NOMO-1 (cell line): ENCODE measurements at regions not wholly inside any gene's neighbourhood (a gene's known extent, or its start where the extent isn't known, plus 50 kb on each side); places are given as distances from the start of the nearest gene placed in this dataset.

Experiments
- DNase-seq, 2 experiments: peaks; one replicate each; lab custom pipeline; 2025; ENCODE audit not compliant: unreplicated experiment in 2 of 2; lab: John Stamatoyannopoulos, UW

DNA sequence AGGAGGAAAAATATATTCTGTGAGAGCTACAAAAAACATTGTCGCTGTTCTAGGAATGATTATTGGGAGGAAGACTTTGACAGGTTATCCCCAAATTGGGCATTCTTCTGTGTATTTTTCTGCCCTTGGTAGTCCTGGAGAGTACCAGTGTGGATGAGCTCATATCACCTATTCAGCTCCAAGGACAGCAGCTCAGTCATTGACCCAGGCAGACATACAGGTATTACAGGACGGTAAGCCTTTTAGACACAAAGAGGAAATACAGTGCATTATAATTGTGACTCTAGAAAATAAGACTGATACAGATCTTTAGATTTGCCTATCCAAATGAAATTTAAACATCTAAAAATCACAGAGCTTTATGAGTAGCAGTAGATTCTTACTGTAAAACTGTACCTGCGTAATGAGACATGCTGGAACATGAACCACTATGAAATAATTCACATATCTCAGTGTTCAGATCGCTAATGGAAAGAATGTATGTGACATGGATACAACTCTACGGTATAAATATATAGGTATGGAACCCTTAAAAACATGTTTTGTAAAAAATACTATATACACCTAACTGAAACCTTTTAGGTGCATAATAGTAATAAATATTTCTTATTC lies 56.0 kb downstream of the PLK2 start:
- no peak for DNase-seq

DNA sequence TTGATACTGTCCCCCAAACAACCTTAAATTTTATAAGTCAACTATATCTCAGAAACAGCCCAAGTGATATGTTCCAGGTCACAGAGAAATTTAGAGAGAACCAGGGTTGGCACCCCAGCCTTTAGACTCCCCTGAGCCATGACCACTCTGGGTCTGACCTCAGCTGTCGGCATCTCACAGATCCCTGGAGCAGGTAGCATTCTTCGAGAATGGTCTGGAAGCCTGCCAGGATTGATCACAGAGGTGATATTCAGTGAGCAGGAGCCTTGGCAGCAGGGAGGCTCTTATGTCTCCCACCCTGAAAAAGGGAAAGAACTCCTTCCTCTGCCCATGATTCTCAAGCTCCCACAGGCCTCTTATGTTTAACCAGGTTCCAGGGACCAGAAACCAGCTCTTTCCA lies 58.2 kb downstream of the PLK2 start:
- DNase-seq, result no peak

DNA sequence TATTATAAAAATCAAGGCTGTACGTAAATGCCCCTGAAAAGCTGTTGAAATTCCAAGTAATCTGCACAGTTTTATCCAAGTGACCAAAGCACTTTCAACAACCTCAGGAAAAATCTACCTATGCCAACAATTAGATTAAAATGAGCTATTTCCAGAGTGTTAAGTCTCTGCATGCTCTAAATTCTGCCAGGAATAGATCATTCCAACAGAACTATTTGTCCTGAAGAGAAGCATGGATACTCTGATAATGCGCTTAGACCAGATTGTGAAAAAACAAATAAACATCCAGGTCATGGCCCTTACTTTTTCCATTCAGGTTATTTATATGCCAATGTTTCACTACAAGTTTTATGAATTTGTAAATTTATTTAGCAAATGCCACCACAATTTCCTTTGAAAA lies 59.1 kb downstream of the PLK2 start:
- DNase-seq, result no peak

DNA sequence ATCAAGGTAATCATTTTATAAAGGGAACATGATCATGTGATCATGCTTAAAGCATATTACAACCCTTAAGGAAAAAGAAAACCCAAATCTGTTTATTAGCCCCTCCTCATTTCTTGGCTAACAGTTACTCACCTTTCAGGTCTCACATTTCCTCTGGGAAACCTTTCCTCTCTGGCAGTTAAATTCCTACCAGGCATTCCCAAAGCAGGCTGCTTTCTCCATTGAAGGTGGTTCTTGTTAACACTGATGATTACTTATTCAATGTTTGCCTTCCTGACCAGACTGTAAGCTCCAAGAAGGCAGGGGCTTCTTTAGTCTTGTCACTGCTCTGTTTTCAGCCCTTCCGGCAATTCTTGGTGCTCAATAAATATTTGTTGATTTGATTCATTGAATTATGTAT lies 59.9 kb downstream of the PLK2 start:
- DNase-seq, result no peak

DNA sequence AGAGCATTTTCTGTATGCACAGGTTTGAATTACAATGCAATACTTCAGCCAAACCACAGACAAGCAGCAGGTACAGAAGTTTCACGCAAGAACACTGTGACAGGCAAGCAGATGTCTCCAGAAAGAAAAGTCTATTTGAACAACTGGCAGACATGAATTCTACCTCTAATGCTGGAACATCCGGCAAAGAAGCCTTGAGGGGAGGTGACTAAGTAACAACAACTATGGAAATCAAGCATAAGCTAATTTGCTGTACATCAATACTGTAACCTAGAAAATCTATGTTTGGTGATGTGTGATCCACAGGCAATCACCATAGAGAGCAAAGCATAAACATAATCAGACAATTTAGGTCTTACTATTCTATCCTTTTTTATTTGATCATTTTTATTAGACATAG lies 65.5 kb downstream of the PLK2 start:
- DNase-seq, result no peak

DNA sequence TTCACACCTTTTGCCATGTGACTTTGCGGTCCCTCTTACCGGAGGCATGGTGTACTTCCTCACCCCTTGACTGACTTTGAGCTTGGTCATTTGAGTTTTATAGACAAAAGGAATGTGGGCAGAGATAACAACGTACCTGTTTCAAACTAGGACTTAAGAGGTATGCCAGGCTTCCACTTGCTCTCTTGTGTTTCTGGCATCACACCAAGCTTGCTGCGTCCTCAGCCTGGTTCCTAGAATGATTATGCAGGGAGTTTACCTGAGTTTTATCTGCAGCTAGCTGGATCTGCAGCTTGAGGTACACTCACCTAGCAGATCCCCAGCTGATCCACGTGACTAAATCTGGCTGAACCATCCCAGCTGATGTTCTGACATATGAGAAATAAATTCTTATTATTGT lies 66.2 kb downstream of the PLK2 start:
- DNase-seq, result no peak

DNA sequence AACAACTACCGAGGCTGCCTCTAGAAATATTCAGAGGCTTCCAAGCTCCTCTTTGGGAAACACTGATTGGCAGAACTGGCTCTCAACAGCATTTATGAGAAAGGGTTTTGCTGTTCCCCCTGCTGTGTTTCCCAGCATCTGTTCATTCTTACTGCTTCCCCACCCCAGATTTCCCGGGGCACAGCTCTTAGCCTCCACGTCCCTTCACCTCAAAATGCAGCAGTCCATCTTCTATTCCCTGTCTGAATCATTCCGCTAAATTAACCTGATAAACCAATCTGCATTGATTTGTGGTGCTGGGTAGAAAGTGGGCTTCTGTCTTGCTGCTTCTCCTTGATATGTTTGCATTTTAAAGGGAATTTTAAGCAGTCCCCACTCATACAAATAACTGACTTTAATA lies 67.4 kb downstream of the PLK2 start:
- DNase-seq, result no peak

DNA sequence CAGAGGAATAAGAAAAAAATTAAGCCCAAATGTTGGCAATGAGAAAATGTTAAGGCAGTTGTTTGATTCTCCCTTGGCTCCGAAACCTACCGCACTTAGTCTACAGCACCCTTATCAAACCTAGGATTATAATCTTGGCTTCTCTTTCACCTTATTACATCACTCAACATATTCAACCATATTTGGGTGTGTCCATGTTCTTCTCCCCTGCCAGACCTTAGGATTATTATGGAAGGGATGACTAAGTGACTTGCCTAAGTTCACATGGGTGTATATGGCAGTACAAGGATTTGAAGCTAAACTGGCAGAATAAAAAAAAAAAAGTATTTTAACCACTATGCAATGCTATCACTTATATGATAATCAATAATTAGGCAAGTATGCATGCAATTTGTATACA lies 76.4 kb downstream of the PLK2 start:
- DNase-seq, result no peak

DNA sequence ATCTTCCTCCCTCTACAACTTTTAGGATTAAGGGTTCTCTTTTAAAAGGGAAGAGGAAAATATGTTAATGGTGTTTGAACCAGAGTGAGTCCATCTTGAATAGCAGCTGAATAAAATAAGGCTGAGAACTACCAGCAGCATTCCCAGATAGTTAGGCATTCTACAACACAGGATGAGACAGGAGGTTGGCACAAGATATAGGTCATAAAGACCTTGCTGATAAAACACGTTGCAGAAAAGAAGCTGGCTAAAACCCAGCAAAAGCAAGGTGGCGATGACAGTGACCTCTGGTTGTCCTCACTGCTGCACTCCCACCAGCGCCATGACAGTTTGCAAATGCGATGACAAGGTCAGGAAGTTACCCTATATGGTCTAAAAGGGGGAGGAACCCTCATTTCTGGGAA lies 77.8 kb downstream of the PLK2 start:
- no peak for DNase-seq

DNA sequence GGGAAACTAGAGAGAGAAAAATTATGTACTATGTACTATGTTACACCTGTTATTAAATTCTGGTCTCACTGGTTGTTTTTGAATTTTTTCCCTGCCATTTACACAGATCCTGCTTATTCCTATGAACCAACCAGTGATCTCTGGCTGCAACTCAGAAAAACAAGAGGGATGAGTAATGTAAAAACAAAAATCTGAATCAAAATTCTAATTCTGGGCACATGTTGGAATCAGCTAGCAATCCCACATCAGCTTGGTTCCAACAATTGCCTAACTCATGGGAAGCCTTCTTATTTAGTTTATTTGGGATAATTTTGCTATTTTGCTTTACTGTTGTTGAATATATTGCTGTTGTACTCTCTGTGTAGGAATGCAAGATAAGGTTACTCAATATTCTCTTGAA lies 78.3 kb downstream of the PLK2 start:
- DNase-seq, result no peak

DNA sequence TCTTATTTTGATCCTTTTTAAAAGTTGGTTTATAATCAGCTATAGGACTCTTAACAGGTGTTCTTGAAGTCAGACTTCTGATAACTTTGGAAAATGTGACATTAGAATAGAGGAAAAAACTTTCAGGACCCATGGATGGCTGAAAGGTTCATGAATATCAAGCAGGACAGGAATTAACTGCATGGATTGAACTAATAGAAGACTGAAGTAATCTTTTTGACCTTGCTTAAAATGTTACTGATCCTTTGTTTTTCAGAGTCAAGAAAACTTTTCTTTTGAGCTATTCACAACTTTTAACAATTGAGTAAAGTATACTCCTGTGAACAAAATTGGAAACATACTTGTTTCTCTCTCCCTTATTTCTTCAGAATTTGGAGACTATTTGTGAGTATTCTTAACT lies 79.2 kb downstream of the PLK2 start:
- DNase-seq, result no peak

DNA sequence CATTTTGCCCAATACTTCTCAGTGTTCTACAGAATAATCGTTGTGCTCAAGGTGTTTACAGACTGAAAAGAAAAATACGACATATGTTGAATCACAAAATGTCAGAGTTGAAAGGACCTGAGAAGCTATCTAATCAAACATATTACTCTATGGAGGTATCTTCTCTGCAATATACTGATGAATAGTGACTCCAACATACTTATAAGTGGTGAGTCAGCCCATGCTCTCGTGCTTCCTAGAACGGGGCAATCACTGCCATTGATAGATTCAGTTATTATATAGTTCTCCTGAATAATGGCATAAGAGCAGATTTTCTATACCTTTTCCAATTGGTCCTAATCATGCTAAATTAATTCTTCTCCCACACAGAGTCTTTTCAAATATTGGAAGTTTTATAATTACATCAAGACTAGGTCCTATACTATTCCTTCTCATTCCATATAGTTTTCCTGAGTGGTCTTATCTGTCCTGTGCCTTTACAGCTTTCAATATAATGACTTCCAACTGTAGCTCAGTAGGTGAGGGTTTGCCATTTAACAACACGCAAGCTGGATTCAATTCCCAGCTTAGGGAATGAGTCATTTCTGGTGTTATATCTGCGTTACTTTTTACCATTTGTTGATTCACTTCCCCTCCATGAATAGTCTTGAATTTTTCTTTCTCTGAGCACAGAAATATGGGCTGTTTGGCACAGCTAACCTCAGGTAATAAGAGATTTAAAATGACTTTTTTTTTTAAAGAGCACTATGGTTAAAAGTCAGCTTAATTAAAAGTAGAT lies 81.1 kb downstream of the PLK2 start:
- DNase-seq, result no peak

DNA sequence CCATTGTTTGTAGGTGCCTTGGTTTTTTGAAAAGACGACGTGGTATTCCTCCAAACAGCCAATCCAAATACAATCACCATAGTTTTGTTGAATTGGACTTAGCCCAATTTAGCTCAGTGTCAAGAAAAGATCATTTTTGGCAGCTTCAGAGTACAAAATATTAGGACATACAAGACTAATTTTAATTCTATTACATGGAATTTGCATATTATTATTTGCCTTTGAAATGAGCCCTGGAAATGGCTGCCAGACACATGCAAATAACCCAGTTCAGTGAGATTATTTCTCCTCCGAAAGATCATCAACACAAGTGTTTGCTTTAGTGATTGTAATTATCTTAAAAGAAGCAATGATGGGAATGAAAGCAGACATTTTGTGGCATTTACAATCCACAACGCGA lies 89.3 kb downstream of the PLK2 start:
- no peak for DNase-seq

DNA sequence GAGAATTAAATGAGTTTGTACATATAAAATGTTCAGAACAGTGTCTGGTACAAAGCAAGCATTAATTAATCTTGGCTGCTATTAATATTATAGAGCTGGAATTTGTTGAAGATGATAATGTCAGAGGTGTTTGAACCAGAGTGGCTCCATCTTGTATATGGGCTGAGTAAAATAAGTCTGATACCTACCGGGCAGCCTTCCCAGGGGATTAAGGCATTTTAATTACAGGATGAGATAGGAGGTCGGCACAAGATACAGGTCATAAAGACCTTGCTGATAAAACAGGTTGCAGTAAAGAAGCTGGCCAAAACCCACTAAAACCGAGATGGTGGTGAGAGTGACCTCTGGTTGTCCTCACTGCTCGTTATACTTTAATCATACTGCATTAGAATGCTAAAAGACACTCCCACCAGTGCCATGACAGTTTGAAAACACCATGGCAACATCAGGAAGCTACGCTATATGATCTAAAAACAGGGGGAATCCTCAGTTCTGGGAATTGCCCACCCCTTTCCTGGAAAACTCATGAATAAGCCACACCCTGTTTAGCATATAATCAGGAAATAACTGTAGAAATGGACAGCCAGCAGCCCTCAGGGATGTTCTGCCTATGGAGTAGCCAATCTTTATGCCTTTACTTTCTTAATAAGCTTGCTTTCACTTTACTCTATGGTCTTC lies 90.2 kb downstream of the PLK2 start:
- DNase-seq, result no peak

DNA sequence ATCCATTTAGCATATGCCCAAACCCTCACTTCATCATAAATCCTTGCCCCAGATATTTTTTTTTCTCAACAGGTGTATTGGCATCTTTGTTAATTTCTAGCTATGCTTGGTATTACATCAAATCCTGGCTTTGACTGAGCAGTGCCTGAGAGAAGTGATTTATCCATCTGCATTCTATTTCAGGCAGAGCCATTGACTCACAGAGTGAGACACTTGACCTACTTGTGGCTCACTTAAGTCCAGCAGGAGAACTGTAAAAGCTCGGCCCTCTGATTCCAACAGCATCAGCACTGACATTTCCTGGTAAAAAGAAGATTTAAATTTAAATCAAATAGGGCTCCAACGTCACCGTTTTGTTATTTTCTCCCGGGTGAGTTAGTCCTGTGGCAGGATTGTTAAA lies 93.4 kb downstream of the PLK2 start:
- DNase-seq, result no peak

DNA sequence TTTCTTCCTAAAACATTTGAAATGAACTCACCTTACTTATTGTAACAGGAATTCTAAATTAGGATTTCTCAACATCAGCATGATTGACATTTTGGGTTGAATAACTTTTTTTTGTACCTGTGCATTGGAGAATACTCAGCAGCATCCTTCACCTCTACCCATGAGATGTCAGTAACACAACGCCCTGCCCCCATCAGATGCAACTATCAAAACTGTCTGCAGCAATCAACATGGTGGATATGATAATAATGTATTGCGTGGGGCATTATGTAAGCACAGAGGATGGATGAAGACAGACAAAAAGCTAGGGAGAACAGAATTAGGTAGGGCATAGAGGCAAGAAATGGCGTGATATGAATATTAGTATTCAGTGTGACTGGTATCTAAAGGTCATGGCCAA lies 94.1 kb downstream of the PLK2 start:
- DNase-seq, result no peak

DNA sequence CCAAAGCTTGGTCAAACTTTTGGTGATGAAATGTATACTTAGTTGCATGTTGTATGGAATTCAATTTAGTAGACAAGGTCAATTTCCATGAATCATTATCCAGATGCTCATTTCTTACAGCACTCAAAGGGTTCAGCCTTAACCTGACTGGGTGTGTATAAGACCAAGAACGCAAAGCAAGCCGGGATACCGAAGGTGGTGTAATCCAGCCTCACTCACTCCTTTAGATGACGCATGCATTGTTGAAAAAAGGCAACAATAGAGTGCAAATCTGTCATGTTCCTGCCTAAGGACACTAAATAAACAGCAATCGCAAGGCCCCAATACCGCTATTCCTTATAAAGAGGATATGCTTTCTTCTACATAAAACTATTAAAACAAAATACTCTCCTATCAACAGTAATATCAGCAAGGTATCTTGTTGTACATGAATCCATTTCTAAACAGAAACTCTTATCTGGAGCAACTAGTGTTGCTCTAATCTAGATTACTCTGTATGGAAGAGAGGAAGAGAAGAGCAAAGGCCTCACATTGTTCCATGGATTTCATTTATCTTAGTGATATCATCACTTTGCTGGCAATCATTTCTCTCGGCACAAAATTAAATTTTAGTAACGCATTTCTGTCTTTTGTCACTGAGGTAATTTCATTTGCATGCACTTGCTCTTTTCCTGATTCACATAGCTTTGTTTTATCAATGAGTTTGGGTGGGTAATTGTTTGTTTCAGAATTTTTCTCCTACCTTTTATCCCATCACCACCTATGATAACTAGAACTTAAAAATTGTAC lies 96.2 kb downstream of the PLK2 start:
- no peak for DNase-seq

DNA sequence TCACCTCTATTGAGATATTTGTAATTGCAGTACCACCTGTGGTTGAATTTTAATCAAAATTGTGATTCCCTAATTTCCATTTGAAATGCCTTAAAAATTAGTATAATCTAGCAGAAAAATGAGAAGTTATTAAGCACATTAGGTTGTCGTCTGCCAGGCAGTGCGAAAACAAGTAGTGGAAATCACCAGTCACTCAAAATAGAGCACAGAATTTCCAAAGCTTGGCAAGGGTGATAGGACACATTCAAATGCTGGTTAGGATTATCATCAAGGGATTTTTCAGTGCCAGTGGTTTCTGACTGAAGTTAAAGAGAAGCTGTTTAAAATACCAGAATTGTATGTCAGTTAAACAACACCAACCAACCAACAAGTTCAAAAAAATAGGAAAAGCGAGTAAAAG lies 97.8 kb downstream of the PLK2 start:
- no peak for DNase-seq

DNA sequence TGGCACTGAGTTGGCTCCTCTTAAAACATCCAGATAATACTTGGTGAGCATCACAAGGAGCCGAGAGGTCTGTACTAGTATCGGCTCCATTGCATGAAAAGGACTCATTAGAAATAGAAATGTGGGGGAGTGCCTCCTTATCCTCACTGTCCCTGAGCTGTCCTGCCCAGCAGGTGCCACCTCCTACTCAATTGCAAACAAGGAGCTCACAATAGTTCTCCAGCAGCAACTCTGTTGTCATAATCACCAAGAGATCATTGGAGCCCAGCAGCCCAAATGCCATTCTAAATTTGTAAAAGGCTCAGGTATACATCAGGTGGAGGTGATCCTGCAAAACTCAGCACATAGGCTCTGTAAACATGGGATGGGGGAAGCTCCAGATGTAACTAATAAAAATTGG lies 99.1 kb downstream of the PLK2 start:
- no peak for DNase-seq

DNA sequence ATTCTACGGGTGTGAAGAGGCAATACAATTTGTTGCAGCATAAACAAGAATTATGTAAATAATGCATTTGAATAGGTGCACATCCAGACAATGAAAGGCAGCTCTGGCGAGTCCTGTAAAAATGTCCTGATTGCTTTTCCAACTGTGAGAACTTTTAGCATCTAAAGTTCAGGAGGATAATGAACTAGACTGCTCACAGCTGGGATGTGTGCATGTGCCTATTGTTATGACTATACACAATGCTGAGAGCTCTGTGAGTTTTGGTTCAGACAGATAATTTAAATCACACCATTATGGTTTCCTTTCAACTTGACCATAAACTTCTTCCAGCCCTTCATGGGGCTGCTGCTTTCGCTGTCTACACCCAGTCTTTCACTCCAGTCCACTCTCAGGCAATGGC lies 99.9 kb downstream of the PLK2 start:
- DNase-seq, result no peak

DNA sequence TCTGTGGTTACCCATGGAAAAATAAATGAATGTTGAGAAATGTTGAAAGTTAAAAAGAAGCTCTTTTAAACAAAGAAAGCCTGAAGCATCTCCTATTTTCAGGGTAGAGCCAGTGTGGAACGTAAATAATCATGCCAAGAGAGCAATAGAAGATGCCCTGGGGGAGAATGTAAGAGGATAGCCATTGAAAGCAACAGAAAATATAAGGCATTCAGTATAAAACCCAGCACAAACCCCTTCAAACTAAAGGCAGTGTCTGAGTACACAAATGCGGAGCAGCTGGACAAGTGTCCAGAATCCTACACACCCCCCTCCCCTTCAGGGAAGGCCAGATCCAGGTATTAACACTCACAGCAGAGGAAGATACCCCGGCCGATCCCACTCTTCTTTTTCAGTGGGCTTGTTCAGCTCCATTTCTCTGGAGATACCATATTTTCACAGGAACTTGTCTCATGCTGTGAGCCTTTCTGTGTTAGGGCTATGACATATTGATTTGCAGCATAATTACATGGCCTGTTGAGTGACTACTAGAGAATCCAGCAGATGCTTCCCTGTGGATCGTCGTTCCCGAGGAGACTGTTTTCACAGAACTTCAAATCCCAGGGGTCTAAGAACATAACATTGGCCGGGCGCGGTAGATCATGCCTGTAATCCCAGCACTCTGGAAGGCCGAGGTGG lies 101.2 kb downstream of the PLK2 start:
- no peak for DNase-seq
